ENCODE measurements at regions not wholly inside any gene's neighbourhood (a gene's known extent, or its start where the extent isn't known, plus 50 kb on each side); places are given as distances from the start of the nearest gene placed in this dataset.

- TF ChIP-seq POLR2A (IDR thresholded peaks at IDR 0.05) (no peak), CTCF (IDR thresholded peaks at IDR 0.05) (no peak)
Measured at GRCh38 chr6:165895421-165896165, 232.6 kb upstream of the PDE10A start.

Measured in lower leg skin (tissue), 3 donors.